Stimulated activated CD4-positive, alpha-beta T cell treated with anti-CD3 and anti-CD28 coated beads, TNF-alpha, amount 100 ng/mL, for 24 hours (primary cell): ENCODE measurements at regions not wholly inside any gene's neighbourhood (a gene's known extent, or its start where the extent isn't known, plus 50 kb on each side); places are given as distances from the start of the nearest gene placed in this dataset.

Experiments
- DNase-seq, 3 experiments: peaks; one replicate each; pipeline ENCODE4 v3.0.0-alpha.2; 2020; ENCODE audit warnings: low read depth in 3 of 3

DNA sequence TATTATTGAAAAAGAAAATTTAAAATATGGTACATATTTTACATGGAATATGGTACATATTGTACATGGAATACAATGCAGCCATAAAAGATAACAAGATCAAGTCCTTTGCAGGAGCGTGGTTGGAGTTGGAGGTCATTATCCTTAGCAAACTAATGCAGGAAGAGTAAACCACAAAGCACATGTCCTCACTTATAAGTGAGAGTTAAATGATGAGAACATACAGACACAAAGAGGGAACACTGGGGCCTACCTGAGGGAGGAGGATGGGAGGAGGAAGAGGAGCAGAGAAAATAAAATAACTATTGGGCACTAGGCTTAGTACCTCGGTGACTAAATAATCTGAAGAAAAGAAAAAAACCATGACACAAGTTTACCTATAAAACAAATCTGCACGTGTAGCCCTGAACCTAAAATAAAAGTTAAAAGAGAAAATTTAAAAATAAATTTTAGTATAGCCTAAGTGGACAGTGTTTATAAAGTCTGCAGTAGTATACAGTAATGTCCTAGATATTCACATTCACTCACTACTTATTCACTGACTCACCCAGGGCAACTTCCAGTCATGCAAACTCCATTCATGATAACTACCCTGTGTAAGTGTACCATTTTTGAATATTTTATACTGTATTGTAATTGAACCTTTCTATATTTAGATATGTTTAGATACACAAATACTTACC, 204.4 kb downstream of the FAM76B start:
- DNase-seq = no peak

DNA sequence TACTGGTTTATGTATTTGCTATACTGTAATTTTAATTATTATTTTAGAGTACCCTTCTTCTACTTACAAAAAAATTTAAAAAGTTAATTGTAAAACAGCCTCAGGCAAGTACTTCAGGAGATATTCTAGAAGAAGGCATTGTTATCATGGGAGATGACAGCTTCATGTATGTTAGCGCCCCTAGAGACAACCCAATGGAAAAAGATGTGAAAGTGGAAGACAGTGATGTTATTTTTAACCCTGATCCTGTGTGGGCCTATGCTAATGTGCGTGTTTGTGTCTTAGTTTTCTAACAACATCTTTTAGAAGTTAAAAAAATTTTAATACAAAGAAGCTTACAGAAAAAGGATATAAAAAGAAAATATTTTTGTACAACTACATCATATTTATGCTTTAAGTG, 205.0 kb downstream of the FAM76B start:
- no peak for DNase-seq

DNA sequence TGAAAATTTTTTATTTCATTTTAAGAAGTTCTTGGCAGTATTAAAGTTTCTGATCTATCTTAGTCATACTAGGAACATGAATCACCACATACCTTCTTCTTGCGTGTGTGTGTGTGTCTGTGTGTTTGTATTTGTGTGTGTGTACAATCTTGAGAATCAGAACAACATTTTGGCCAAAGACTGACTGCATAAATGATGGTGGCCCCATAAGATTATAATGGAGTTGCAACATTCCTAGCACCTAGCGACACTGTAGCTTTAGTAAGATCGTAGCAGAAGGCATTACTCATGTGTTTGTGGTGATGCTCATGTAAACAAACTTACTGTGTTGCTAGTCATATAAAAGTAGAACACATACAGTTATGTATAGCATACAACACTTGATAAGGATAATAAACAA, 205.4 kb downstream of the FAM76B start:
- DNase-seq = no peak

DNA sequence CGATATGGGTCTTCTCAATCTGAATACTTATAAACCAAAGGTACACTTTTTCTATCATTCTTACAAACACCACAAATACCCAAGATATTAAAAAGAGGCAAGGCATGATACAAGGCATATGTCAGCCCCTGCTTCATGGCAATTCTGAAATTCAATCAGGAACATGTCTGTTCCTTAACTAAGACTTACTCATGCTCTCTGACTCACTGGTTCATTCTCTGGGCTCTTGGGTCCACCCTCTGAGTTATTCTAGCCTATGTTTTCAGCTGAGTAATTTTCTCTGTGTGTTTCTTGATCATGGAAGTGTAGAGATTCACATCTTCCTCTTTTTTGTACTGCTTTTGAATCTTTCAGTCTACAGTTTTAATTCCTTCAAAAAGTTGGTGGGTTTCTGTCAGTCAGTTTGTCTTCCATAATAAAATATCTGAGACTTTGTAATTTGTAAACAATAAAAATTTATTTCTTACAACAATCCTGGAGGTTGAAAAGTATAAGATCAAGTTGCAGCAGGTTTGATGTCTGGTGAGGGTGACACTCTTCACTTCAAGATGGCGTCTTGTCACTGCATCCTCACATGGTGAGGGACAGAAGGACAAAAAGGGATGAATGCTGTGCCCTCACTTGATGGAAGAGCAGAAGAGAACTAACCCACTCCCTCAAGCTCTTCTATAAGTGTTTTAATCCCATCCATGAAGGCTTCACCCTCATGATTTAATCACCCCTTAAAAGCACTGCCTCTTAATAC, 211.7 kb downstream of the FAM76B start:
- DNase-seq = no peak

DNA sequence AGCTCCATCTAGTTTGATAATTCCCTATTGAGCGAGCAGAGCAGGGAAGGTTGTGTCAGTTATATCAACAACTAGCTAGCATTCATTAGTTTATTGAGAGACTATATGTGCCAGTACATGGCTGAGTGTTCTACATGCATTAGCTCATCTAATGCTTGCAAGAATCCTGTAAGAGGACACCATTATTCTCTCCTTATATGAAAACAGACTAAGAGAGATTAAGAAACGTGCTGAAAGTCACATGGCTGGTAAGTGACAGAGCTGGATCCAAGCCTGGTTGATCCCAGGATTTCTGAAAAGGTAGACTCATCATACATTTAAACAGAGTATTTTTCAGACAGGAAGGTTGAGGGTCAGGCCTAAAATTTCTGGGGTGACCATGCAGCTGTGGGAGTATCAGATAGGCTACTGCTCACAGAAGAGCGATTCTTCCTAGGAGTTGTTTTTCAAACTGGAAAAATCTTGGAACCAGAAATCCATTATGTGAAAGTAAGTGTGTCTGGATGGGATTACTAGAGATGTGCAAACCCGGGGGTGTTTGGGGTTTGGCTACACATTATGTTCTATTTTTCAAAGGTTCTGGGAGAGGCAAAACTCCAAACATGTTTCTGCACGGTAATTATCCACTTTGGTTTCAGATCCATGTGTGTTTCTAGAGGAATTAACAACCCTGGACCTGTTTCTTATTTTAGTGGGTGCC, 213.3 kb downstream of the FAM76B start:
- DNase-seq = no peak

DNA sequence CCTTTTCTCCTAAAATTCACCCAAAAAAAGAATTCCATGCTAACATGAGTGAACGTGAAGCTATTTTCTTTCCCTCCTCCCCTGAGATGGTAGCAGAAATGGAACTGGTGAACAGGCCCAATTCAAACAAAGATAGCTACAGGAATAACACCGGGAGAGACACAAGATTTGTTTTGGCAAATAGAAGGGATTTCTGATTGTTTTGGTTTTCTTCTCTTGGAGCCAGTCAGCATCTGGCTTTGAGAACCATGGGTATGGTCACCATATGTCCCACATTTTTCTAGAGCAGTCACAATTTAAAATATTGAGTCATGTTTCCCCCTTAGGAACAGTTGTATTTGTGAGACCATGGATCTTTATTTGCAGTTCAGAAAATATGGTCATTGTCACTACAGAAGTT, 214.1 kb downstream of the FAM76B start:
- DNase-seq = no peak

DNA sequence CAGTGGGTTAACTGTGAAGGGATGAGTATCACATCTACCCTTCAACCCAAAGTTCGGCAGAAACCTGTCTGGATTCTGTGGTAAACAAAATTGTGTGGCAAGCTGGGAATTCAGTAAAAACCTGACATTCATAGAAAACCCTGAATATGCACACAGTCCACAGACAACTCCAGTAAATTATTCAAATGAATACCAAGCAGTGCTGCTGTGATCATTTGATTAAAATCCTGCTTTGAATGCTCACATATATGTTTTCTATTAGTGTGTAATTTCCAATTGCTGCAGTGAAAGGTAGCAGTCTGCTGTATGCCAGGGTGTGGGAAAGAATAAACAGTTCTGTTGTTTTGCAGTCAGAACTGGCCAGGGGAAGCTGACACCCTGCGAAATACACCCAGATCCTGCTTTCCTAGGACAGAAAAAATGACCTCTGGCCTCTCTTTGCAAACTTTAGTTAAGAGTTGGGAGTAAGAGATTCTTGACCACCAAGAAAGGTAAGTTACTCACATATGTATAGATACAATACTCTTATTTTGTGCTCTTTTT, 217.8 kb downstream of the FAM76B start:
- no peak for DNase-seq

DNA sequence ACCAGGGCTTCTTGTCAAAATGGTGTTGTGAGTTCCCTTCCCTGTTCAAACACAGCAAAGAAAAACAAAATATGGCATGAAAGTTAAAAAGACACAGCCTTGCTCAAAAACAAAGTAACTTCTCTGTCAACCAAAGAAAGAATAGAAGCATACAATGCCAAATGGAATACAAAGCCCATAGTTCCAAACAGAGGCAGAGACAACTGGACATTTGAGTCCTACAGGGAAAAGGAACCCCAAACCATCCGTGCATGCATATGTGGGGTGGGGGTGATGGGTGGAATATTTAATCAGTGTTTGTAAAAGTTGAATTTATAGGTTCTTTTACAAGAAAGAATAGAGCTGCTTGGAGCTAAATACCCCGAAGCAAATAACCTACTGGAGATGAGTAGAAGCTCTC, 218.7 kb downstream of the FAM76B start:
- DNase-seq = no peak

DNA sequence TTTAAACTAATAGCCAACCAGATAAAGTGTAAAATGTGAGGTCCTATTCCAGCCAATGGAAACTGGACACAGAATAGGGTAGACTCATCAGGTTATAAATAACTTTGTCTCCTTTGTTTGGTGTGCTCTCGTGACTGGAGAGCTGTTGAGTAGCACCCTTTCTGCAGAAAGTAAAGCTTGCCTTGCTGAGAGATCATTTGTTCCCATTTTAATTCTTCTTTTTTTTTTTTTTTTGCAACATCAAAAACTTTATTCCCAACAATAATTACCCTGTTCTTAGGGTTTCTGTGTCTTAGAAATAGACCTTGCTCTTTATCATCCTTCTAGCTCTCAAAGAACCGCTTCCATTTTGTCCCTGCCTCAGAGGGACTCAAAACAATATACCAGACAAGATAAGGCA, 220.4 kb downstream of the FAM76B start:
- DNase-seq = no peak

DNA sequence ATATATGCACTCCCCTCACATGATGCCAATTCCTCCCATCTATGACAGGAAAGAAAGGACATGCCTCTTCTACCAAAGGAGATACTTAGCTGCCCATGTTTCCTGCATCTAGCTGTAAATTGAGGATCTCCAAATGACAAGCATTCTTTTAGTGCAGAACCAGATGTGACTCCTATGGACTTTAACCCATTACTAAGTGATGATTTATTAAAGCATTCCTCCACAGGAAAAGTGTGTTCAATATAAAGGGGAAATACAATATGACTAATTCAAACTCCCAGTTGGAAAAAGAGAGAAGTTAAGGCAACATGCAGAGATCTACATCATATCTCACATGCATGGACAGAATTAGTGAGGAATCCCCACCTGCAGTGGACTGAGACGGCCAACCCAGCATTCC, 221.3 kb downstream of the FAM76B start:
- DNase-seq = no peak

DNA sequence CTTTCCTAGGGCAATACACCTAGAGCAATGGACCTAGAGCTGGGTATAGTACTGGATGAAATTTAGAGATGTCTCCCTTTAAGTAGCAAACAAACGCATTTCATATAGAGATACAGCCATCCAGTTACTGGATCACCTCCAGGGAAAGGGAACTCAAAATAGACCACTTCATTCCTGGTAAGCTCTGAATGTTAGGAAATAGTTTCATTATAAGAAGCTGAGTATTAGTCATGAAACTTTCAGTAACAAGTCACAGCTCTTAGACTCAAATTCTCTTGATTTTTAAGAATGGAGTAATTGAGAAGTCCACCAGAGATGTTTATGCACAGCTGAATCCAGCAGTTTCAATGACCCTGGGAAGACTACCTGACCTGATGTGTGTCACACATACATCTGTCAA, 221.9 kb downstream of the FAM76B start:
- DNase-seq = no peak

DNA sequence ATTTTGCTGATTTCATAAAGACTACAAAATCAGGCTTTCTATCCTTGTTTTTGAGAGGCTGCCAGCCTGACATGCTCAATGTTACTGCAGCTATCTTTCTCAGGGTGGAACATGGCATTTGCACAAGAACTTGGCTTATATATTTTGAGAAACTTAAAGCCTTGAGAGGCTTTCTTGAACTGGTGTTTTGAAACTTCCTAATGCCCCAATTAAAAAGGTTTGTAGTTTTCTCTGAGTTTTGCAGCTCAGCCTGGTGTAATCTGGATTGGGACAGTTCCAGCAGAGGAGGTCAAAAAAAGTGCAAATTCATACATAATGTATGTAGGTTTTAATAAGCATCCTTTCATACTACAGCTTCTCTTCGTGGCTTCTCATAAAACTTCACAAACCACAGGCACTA, 223.4 kb downstream of the FAM76B start:
- DNase-seq = no peak

DNA sequence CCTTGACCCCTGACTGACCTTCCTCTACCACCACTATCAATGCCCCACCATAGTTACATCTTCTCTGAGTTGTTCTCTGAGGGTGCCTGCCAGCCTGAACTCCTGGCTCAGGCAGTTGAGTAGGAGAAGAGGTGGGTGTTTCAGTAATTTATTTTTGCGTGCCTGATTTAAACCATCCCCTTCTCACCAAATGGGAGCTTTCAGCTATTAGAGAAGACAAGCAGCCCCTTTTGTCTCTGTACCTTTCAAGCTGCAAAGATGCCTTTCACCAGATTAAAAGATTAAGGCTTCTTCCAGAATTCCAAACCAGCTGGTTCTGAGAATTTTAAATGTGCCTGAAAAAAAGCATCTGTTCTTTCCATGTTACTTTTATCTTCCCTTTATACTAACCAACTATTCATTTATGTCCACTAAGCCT, 223.8 kb downstream of the FAM76B start:
- no peak for DNase-seq

DNA sequence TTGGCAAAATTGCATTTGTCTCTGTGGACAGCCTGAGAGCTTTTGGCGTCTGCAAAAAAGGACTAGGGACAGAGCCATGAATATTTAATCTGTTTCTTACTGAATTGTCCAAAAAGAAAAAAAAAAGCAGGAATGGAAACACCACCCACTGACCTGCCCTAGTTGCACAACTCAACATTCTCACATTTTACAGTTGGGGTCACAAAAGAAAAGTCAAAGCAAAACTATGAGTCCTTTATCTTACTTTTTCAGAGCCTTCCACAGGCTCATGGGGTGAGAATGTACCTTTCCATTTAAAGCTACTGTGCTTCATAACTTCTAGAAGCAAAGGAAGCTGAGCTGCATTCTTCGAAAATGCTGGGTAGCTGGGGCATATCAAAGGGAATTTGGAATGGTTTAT, 225.7 kb downstream of the FAM76B start:
- DNase-seq = no peak

DNA sequence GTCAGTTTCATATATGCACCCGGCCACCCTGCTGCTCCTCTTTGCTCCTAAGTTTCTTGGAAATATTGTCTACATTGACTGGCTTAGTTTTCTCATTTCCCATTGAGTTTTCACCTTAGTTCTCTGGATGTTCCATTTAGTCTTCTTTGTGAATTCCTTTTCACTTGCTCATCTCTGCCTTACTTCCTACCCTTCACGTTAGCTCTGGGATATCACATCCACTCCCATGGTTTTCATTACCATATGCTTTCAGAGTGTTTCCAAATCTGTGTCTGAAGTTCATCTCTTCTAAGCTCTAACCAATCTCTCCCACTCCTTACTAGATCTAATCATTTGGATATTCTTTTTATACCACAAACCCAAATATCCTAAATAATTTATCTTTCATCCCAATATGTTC, 226.4 kb downstream of the FAM76B start:
- no peak for DNase-seq

DNA sequence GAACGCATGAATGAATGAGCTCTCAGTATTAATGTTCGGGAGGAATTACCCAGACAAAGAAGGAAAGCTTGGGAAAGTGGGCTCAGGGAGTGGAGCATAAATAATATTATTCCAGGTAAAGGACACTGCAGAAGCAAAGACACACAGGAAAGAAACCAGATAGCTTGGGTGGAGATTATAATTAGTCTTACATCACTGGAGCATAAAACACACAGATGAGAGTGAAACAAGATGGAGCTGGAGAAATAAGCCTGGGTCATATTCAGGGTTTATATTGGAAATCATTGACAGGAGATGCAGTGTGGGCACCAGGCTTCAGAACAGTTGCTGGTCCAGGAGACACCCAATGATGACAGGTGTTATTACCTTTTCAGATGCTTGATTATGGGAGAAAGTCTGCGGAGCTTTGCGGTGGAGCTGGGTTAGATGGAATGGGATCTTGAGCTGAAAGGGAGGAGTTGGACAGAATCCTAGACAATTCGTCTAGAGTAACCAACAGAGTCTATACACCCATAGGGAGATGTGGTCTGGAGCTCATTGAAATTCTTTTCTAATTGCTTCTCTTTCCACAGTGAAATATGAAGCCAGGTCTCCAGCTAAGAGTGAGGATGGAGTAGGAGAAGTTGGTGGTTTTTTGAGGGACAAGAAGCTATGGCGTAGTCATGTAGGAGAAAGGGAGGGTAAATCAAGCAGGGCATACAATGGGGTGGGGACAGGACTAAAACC, 227.2 kb downstream of the FAM76B start:
- no peak for DNase-seq

DNA sequence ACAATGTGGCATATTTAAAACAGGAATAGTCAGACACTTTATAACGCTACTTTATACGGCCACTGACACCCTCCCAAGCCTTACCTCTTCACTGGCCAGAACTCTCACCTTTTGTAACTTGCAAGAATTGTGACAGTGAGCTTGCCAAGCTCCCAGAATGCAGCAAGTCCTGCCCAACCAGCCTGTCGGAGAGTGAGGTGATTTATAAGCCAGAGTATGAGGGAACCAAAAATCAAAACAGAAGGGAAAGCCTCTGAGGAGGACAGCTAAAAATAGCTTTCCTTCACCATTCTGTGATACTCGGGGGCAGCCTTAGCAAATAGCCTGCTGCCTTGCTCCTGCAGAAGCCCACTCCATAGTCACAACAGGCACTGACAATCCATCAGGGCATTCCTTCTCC, 229.7 kb downstream of the FAM76B start:
- DNase-seq = no peak

DNA sequence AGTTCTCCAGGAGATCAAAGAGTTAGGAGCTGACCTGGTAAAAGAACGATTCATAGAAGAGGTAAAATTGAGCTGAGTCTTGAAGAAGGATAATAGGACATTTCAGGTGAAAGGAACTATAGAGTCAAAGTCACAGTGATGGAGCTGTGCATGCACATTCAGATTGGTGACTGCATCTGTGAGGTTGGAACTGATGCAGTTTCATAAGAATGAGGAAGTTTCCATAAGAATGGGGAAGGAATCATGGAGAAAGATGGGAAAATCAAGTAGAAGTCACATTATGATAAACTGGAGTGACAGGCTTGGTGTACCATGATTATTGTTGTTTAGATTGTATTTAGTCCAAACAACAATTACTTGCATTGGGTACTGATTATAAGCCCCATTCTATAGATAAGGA, 232.2 kb downstream of the FAM76B start:
- DNase-seq = no peak

DNA sequence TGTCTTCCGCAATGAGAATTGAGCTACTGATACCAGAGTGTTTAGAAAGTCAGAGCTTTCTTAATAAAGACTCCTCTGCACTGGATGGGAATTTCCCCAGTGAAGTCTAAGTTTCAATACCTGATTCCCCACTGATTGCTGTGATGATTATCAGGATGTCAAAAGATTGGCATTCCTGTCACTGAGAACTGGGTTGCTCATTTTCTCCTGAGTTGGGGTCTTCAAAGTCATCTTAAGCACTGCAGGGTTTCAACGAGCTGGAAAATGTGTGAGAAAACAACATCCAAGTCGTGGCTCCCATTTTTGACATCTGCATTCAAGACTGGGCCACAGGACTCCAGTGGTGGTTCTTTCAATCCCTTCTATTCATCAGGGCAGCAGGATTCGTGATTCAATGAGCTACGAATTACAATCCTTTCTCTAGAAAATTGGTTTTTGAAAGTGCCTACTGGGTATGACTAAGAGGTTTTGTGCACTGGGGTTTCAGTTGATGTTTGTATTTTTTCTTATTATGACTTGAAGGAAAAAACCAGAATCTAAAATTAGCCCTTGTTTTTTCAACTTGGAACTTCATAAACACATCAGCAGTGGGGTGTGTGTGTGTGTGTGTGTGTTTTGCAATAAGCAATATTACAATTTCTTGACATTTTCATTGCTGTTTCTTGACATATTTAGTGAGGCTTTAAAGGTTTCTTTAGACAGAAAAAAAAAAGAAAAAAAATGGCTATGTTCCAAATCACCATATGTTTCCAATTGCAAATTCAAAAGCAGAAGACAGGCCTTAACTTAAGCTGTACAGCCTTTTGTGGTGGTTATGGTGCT, 233.0 kb downstream of the FAM76B start:
- DNase-seq = peak in 2 of 3 experiments; percentile 19 to 20

DNA sequence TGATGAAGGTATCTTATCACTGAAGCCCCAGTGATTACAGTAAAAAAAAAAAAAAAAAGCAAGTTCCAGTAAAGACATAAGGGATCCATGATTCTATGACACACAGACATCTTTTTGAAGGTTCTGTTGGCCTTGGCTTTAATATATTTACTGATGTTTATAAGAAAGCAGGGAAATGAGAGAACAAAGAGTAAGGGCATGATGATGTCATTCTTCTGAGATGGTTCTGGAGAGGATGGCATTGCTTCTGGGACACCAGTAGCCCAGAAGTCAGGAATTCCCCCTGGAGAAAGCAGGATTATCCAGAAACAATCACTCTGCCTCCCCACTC, 233.6 kb downstream of the FAM76B start:
- DNase-seq = no peak

DNA sequence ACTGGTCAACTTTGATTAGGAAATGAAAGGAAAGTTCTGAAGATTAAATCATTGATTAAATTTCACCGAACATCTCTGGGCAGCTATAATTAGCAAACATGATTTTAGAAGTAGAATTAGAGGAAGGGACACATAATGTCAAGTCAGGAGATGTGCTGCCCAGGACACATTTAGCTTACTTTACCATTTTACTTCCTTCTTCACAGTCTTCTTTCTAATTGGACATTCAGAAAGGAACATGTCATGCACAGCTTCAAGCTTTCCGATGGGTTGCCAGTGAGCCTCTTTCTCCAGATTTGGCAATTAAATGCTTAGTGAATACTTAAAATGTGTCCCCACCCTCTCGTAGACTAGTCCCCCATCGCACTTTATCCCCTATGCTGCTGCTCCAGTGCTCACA, 234.7 kb downstream of the FAM76B start:
- no peak for DNase-seq
